TTC549 (cell line): ENCODE measurements at regions not wholly inside any gene's neighbourhood (a gene's known extent, or its start where the extent isn't known, plus 50 kb on each side); places are given as distances from the start of the nearest gene placed in this dataset.
"Not testable (repeated sequence)": the region's sequence is repeated elsewhere in the genome, so short reads cannot be mapped to it uniquely, and the experiment has no call there.

Experiments
- FAIRE-seq: peaks from 2 replicates; lab custom pipeline; 2012; peaks lifted over from hg19 to GRCh38; lab: Jason Lieb, UNC

DNA sequence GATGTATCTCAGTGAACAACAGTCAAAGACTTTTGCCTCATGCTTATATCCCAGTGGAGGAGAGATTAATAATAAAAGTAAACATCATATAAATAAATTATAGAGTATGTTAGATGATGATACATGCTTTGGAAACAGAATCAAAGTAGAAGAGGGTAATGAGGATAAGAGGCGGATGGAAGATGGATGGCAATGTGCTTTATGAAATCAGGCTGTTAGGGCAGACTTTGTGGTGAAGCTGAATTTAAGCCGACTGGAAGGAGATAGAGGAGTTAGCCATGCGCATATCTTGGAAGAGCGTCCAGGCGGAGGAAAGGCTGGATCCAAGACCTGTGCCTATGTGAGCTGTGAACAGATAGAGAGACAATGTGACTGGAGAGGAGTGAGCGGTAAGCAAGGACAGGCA is 74.9 kb upstream of the GUCY1A1 start:
- no peak for FAIRE-seq

DNA sequence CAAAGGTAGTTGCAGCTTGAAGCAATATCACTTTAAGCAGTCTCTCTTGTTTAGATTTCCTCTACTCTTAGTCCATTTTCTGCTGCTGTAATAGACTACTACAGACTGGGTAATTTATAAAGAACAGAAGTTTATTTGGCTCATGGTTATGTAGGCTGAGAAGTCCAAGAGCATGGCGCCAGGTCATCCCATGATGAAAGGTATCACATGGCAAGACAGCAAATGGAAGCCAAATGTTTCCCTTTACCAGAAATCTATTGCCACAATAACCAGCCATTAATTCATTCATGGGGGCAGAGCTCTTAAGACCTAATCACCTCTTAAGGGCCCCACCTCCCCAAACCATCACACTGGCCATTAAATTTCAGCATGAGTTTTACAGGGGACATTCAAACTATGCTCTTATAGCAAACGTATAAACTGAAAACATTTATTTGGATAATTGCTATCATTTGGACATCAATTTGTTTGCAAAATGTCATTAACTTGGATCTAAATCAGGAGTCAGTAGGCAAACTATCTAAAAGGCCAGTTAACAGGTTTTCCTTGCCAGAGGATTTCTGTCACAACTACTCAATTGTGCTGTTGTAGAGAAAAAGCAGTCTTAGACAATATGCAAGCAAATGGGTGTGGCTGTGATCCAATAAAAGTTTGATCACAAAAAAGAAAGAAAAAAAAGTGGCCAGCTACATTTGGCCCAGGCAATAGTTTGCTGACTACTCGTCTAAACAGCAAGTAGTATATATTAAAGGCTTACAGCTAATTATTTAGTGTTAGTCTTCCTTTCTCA is 75.7 kb upstream of the GUCY1A1 start:
- no peak for FAIRE-seq

- no peak for FAIRE-seq
These were observed 78.2 kb upstream of the GUCY1A1 start for GRCh38 chr4:155588437-155588836.

GRCh38 chr4:155587766-155588165 is 78.9 kb upstream of the GUCY1A1 start:
- no peak for FAIRE-seq

- no peak for FAIRE-seq
These were observed 83.6 kb upstream of the GUCY1A1 start for GRCh38 chr4:155582971-155583437.

GRCh38 chr4:155582041-155582440 is 84.6 kb upstream of the GUCY1A1 start:
- no peak for FAIRE-seq

DNA sequence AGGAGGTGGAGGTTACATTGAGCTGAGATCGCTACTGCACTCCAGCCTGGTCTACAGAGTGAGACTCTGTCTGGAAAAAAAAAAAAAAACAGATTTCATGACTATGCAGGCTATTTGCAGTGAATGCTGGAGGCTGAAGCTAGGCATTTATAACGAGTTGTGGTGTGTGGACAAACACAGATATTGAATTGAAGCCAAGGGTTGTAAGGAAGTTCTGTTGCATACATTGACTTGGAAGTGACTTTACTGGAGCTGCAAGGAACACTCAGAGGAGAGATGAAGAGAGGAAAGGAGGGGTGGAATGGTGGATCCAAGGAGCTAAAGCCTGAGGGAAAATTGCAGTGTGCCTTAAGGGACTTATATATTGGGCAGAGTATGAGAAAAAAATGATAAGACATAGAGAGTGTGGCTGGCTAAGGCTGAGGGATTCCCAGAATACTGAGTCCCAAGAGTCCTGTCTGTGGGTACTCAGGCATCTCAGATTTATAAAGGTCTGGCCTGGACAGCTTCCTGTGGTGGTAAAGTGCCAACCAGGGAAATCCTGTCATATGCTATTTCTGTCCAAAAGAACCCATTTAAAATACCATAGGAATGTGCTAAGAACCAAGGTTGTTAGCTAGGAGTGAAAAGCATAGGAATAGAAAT is 87.8 kb upstream of the GUCY1A1 start:
- no peak for FAIRE-seq

DNA sequence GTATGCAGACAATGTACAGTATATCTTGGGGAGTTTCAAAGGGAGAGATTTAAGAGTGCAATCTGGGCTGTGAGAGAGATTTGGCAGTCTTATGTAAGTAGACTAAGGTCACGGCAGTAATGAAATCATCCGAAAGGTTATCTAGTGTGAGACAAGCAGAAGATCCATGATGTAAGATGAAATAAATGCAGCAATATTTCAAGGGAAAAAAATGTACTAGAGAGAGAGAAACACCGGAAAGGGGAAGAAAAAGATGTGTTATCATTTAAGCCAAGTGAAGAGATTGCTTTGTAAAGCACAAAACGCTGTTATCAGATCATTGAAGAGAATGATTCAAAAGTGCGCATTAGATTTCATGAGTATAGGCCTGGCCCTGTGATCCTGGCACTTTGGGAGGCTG is 88.4 kb upstream of the GUCY1A1 start:
- no peak for FAIRE-seq

DNA sequence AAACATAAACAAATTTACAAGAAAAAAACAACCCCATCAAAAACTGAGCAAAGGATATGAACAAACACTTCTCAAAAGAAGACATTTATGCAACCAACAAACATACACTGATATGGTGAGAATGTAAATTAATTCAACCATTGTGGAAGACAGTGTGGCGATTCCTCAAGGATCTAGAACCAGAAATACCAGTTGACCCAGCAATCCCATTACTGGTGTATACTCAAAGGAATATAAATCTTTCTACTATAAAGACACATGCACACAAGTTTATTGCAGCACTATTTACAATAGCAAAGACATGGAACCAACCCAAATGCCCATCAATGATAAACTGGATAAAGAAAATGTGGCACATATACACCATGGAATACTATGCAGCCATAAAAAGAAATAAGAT is 92.3 kb upstream of the GUCY1A1 start:
- not testable (repeated sequence) for FAIRE-seq

- FAIRE-seq: no peak
These were observed 93.5 kb upstream of the GUCY1A1 start for GRCh38 chr4:155573126-155573525.

DNA sequence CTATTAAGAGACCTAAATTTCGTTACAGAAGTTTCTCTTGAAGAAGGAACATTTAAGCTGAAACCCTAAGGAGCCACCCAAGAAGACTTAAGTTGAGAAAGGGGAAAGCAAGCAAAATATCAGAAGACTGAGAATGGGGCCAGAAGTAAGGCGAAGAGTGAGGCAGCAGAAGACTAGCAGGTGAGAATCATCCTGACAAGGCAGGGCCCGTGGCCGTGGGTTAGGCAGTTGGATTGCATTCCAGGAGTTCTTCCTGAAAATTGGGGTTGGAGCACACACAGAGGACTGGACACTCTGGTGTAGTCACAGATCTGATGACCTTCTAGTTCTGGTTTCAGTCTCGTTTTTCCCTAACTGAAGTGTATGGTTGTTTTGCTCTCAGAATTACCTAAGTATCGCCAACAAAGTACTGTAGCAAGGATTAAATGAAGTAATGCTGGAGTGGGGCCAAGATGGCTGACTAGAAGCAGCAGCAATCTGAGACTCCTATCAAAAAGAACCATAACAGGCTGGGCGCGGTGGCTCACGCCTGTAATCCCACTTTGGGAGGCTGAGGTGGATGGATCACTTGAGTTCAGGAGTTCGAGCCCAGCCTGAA is 94.4 kb upstream of the GUCY1A1 start:
- FAIRE-seq: no peak

- FAIRE-seq: no peak
These were observed 95.3 kb upstream of the GUCY1A1 start for GRCh38 chr4:155571184-155571944.

GRCh38 chr4:155570661-155571060 is 96.0 kb upstream of the GUCY1A1 start:
- FAIRE-seq: no peak

DNA sequence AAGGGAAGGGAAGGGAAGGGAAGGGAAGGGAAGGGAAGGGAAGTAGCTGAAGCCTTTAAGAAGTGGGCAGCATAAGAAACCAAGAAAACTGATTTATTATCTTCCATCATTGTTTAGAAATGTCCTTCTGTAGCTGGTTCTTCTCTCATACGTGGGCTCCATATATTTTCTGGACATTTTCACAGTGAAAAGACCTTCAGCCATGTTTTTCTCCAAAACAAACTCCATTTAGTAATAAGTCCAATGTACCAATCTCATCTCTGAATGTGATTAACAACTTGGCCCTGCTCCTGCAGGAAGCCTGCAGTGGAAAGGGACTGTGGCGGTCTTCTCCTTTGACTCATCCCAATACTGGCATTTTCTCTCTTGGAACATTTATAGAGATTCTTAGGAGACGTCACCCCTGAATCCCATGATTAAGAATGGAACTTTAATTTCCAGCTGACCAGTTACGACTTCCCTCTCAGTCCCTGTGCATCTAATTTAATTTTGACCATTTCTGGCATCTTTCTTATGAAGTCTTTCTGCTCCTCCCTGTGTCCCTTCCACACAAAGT is 96.6 kb upstream of the GUCY1A1 start:
- no peak for FAIRE-seq

- no peak for FAIRE-seq
These were observed 97.2 kb upstream of the GUCY1A1 start for GRCh38 chr4:155569471-155569870.

DNA sequence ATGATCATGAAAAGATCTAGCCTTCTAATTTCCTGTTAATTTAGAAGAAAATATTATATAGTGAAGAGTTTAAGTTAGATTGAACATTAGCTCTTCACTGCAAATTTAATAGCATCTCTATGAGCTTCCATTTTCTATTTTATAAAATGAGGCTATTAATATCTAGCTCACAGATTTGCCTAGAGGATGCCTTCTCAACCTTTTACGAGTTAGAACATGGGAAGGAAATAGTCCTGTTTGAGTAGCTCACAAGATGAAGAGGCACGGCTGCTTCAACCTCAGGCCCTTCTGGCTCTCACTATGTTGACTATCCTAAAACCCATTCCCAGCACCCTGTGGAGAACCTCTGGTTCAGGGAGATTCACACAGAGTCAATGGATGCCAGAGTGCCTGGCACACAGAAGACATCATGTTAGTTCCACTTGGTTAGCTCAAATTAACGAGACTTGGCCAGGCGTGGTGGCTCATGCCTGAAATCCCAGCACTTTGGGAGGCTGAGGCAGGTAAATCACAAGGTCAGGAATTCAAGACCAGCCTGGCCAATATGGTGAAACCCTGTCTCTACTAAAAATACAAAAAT is 97.9 kb upstream of the GUCY1A1 start:
- no peak for FAIRE-seq

DNA sequence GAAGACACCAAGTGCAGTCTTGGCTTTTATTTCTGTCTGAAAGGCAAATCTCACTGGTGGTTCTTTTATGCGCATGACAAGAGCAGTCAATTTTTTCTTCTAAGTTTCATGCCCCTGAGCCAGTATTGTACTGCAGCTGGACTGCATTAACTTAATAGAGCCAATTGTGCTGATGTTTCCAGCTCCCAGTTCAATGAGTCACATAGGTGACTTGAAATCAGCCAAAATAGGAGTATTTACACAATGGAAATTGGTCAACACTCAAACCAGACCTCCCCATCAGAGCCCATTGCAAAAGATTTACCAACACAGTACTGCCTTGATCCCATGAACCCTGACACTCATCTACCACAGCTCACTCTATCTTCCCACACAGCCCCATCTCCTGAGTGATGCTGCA is 100.3 kb upstream of the GUCY1A1 start:
- FAIRE-seq: no peak

GRCh38 chr4:155565776-155566175 is 100.9 kb upstream of the GUCY1A1 start:
- FAIRE-seq: no peak

- FAIRE-seq: no peak
These were observed 101.3 kb upstream of the GUCY1A1 start for GRCh38 chr4:155565330-155565729.

DNA sequence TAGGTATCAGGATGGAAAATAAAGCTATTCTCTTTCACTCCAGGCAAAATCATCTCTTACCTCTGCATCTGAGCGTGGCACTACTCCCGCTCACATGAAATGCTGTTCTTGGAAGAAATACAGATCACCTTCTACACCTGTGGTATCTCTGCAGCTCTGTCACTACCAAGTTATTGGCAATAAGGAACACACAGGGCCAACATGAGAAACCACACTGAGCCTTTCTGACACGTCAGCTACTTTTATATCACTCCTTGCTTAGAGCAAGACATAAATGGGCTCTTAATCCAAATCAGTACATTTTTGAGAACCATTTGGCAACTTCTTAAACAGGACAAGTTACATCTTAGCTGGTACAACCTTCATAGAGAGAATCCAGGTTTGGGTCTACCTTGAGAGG is 101.8 kb upstream of the GUCY1A1 start:
- FAIRE-seq: no peak

- FAIRE-seq: no peak
These were observed 102.6 kb upstream of the GUCY1A1 start for GRCh38 chr4:155564086-155564485.

- FAIRE-seq: no peak
These were observed 106.7 kb upstream of the GUCY1A1 start for GRCh38 chr4:155559915-155560314.
